Testis (tissue), 2 donors: ENCODE measurements at regions not wholly inside any gene's neighbourhood (a gene's known extent, or its start where the extent isn't known, plus 50 kb on each side); places are given as distances from the start of the nearest gene placed in this dataset.

Source experiments
- POLR2A ChIP-seq: fragments of 450-650 bp; IDR thresholded peaks from one replicate; pipeline ENCODE4 v1.6.1; 2017; ENCODE audit warnings: antibody characterized with exemption, mild to moderate bottlenecking, moderate library complexity
- TF ChIP-seq, protein P1 (sequence below), 3 experiments: fragments of 450-650 bp in 2 of 3; fragments of 200-600 bp in 1 of 3; sonication (generic) in 1 of 3; IDR thresholded peaks; one replicate each; pipeline ENCODE4 v1.5.1; 2016 to 2019; ENCODE audit warnings: antibody characterized with exemption in 3 of 3, mild to moderate bottlenecking in 2 of 3, moderate library complexity in 1 of 3

DNA sequence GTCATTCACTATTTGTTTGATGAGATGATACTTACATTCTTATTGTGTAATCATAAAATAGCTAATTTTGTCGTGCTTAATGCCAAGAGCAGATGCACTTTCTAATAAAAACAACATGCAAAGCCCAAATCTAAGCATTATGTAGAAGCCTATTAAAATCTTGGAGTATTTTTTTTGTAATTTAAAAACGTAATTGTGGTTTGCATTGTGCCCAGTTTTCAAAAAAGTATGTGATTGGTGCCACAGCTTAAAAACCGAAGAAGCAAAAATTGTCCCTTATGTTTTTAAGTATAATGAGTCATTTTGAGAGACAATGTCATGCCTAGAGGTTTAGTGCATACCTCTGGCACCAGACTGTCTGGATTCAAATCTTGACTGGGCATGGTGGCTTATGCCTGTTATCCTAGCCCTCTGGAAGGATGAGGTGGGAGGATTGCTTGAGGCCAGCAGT is 464.8 kb upstream of the RGS6 start:
- TF ChIP-seq, protein P1, sequence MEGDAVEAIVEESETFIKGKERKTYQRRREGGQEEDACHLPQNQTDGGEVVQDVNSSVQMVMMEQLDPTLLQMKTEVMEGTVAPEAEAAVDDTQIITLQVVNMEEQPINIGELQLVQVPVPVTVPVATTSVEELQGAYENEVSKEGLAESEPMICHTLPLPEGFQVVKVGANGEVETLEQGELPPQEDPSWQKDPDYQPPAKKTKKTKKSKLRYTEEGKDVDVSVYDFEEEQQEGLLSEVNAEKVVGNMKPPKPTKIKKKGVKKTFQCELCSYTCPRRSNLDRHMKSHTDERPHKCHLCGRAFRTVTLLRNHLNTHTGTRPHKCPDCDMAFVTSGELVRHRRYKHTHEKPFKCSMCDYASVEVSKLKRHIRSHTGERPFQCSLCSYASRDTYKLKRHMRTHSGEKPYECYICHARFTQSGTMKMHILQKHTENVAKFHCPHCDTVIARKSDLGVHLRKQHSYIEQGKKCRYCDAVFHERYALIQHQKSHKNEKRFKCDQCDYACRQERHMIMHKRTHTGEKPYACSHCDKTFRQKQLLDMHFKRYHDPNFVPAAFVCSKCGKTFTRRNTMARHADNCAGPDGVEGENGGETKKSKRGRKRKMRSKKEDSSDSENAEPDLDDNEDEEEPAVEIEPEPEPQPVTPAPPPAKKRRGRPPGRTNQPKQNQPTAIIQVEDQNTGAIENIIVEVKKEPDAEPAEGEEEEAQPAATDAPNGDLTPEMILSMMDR (IDR thresholded peaks at IDR 0.05) = no peak
- TF ChIP-seq POLR2A = no peak
